ENCODE measurements at regions not wholly inside any gene's neighbourhood (a gene's known extent, or its start where the extent isn't known, plus 50 kb on each side); places are given as distances from the start of the nearest gene placed in this dataset.

DNA sequence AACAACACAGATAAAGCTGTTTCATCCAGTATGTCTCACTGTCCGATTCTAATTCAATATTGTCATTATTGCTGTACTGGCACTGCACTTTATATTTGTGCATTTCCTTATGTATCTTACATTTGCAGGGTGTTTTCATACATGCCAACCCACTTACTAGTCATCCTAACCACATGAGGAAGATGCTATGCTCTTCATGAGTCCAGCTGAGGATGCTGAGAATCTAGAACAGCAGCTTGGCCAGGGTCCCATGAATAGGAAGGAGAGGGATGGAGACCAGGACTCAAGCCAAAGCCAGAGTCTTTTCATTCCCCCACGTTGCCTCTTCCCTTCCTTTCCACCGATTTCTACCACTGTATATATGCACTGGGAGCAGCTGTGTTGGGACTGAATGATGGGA lies 292.8 kb upstream of the KLF4 start:
- no peak overlapping the region for H3K4me2 ChIP-seq (ENCODE audit: low read length)
- H3K4me3 ChIP-seq (replicated peaks in 1 of 2; ENCODE audit: low read depth in 1 of 2, low read length in 2 of 2), result no peak overlapping the region
- H3K9me2 ChIP-seq (ENCODE audit: insufficient read depth), result no peaks in the 10 kb centered on the region
- POLR2A ChIA-PET, result interaction anchor here (0.7 kb wide), 1 partner anchor 20 kb away, joined by 3 read pairs; no protein-coding TSS in a partner anchor
- H4K20me1 ChIP-seq (ENCODE audit: insufficient read depth), result no peaks in the 10 kb centered on the region
- intact Hi-C loops (cut with micrococcal nuclease), result no loop called here
- H3K79me2 ChIP-seq (ENCODE audit: insufficient read depth, low read length), result no peaks in the 10 kb centered on the region
- ATAC-seq (no peak), DNase-seq (ENCODE audit: low read depth, low spot score) (no peak)
- no peak for TF ChIP-seq ZFX (IDR thresholded peaks at IDR 0.05)
- TF ChIP-seq CEBPB (IDR thresholded peaks at IDR 0.05; ENCODE audit: low read depth), result no peak
- TF ChIP-seq EGR1 (IDR thresholded peaks at IDR 0.05; ENCODE audit: low read depth), result no peak
- TF ChIP-seq, protein P1, sequence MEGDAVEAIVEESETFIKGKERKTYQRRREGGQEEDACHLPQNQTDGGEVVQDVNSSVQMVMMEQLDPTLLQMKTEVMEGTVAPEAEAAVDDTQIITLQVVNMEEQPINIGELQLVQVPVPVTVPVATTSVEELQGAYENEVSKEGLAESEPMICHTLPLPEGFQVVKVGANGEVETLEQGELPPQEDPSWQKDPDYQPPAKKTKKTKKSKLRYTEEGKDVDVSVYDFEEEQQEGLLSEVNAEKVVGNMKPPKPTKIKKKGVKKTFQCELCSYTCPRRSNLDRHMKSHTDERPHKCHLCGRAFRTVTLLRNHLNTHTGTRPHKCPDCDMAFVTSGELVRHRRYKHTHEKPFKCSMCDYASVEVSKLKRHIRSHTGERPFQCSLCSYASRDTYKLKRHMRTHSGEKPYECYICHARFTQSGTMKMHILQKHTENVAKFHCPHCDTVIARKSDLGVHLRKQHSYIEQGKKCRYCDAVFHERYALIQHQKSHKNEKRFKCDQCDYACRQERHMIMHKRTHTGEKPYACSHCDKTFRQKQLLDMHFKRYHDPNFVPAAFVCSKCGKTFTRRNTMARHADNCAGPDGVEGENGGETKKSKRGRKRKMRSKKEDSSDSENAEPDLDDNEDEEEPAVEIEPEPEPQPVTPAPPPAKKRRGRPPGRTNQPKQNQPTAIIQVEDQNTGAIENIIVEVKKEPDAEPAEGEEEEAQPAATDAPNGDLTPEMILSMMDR (IDR thresholded peaks at IDR 0.05 in 2 of 3, conservative IDR thresholded peaks at IDR 0.05 in 1 of 3; ENCODE audit: borderline replicate concordance in 1 of 3, insufficient read depth in 1 of 3, low read depth in 2 of 3, low read length in 2 of 3), result no peak
- no peak for TF ChIP-seq POLR2A (IDR thresholded peaks at IDR 0.05; ENCODE audit: borderline replicate concordance, extremely low read depth, insufficient read depth, insufficient read length)
- TF ChIP-seq RAD21 (IDR thresholded peaks at IDR 0.05; ENCODE audit: low read depth), result no peak
- TF ChIP-seq, protein P2, sequence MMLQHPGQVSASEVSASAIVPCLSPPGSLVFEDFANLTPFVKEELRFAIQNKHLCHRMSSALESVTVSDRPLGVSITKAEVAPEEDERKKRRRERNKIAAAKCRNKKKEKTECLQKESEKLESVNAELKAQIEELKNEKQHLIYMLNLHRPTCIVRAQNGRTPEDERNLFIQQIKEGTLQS (IDR thresholded peaks at IDR 0.05), result no peak
- TF ChIP-seq JUND (IDR thresholded peaks at IDR 0.05), result no peak
- TF ChIP-seq, protein P3, sequence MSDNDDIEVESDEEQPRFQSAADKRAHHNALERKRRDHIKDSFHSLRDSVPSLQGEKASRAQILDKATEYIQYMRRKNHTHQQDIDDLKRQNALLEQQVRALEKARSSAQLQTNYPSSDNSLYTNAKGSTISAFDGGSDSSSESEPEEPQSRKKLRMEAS (IDR thresholded peaks at IDR 0.05), result no peak
- no peak for TF ChIP-seq CBX3 (IDR thresholded peaks at IDR 0.05; ENCODE audit: low read depth)
- TF ChIP-seq, protein P4, sequence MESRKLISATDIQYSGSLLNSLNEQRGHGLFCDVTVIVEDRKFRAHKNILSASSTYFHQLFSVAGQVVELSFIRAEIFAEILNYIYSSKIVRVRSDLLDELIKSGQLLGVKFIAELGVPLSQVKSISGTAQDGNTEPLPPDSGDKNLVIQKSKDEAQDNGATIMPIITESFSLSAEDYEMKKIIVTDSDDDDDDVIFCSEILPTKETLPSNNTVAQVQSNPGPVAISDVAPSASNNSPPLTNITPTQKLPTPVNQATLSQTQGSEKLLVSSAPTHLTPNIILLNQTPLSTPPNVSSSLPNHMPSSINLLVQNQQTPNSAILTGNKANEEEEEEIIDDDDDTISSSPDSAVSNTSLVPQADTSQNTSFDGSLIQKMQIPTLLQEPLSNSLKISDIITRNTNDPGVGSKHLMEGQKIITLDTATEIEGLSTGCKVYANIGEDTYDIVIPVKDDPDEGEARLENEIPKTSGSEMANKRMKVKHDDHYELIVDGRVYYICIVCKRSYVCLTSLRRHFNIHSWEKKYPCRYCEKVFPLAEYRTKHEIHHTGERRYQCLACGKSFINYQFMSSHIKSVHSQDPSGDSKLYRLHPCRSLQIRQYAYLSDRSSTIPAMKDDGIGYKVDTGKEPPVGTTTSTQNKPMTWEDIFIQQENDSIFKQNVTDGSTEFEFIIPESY (IDR thresholded peaks at IDR 0.05; ENCODE audit: extremely low read depth, insufficient replicate concordance, low read length), result no peak
- TF ChIP-seq SRF (IDR thresholded peaks at IDR 0.05; ENCODE audit: low read depth), result no peak
- TF ChIP-seq POLR2AphosphoS5 (IDR thresholded peaks at IDR 0.05; ENCODE audit: low read depth, low read length), result no peak
- no peak for TF ChIP-seq SIN3A (IDR thresholded peaks at IDR 0.05; ENCODE audit: low read depth)
- TF ChIP-seq TCF7L2 (IDR thresholded peaks at IDR 0.05; ENCODE audit: borderline replicate concordance, extremely low read depth, insufficient read depth, insufficient read length), result no peak
- no peak for TF ChIP-seq SP1 (IDR thresholded peaks at IDR 0.05; ENCODE audit: low read depth)
- no TSS peak for BruUV-seq (replicated peaks)
- H3K36me3 ChIP-seq (ENCODE audit: control insufficient read depth in 1 of 2, insufficient read depth in 2 of 2, low read length in 2 of 2), result no peaks in the 10 kb centered on the region
- no peak overlapping the region for H3K27ac ChIP-seq (ENCODE audit: low read depth, low read length)
- no peaks in the 10 kb centered on the region for H3K27me3 ChIP-seq (ENCODE audit: insufficient read depth, low read length)
- RAD21 ChIA-PET (ENCODE audit: low non-redundant PET in 1 of 2, low total read pairs in 2 of 2, uncharacterized antibody in 2 of 2, unreplicated experiment in 2 of 2), result no interaction called here
- H2AFZ ChIP-seq (ENCODE audit: low read depth, low read length, poor library complexity, severe bottlenecking), result no peak overlapping the region
- no peak overlapping the region for H3K9ac ChIP-seq (ENCODE audit: low read length)
- H3K4me1 ChIP-seq (ENCODE audit: control insufficient read depth in 1 of 2, insufficient read depth in 2 of 2, low read length in 2 of 2), result peaks cover 8 to 10% of the 10 kb centered on the region in 2 experiments; a peak in 3 of 4 replicates
- H3K9me3 ChIP-seq (ENCODE audit: control insufficient read depth in 1 of 2, insufficient read depth in 1 of 2, low read depth in 1 of 2, low read length in 2 of 2), result no peaks in the 10 kb centered on the region
- CTCF ChIA-PET, result no interaction called here

Measured in HCT116 (cell line).